GM23338 (cell line): ENCODE measurements at regions not wholly inside any gene's neighbourhood (a gene's known extent, or its start where the extent isn't known, plus 50 kb on each side); places are given as distances from the start of the nearest gene placed in this dataset.

ENCODE experiments used
- ATAC-seq: fragments of 200-7000 bp; cut with Tn5 transposase; 3 replicates; pipeline ENCODE4 v1.9.1; 2020
- DNase-seq: peaks from one replicate; pipeline ENCODE4 v3.0.0-alpha.2; 2015; ENCODE audit warnings: low spot score
- H2AFZ ChIP-seq: fragments of 200-600 bp; sonication (generic); 2 replicates; pipeline ENCODE4 v1.8.0; 2016; ENCODE audit warnings: antibody characterized with exemption, mild to moderate bottlenecking, moderate library complexity
- H3F3A ChIP-seq: fragments of 200-600 bp; sonication (generic); replicated peaks from 2 replicates; pipeline ENCODE4 v1.8.0; 2017; ENCODE audit warnings: antibody characterized with exemption, mixed run types, low read depth
- H3K27ac ChIP-seq: fragments of 200-600 bp; sonication (generic); 2 replicates; pipeline ENCODE4 v1.6.1; 2016; ENCODE audit warnings: low read depth
- H3K27me3 ChIP-seq: fragments of 200-600 bp; sonication (generic); 2 replicates; pipeline ENCODE4 v1.8.0; 2016; ENCODE audit warnings: mild to moderate bottlenecking, mixed run types, moderate library complexity; ENCODE audit not compliant: insufficient read depth
- H3K36me3 ChIP-seq: fragments of 200-600 bp; sonication (generic); 2 replicates; pipeline ENCODE4 v1.8.0; 2016; ENCODE audit warnings: mild to moderate bottlenecking; ENCODE audit not compliant: insufficient read depth
- H3K4me1 ChIP-seq: fragments of 200-600 bp; sonication (generic); 2 replicates; pipeline ENCODE4 v1.8.0; 2016; ENCODE audit warnings: mild to moderate bottlenecking, moderate library complexity; ENCODE audit not compliant: insufficient read depth
- H3K4me2 ChIP-seq: fragments of 200-600 bp; sonication (generic); 2 replicates; pipeline ENCODE4 v1.7.1; 2017; ENCODE audit warnings: mixed run types
- H3K4me3 ChIP-seq: fragments of 200-600 bp; sonication (generic); 2 replicates; pipeline ENCODE4 v1.6.1; 2016; ENCODE audit warnings: mixed run types
- H3K79me2 ChIP-seq: fragments of 200-600 bp; sonication (generic); replicated peaks from 2 replicates; pipeline ENCODE4 v1.8.0; 2017; ENCODE audit warnings: mild to moderate bottlenecking; ENCODE audit not compliant: insufficient read depth
- H3K9me2 ChIP-seq: fragments of 200-600 bp; sonication (generic); 2 replicates; pipeline ENCODE4 v1.8.0; 2017; ENCODE audit not compliant: insufficient read depth
- H4K20me1 ChIP-seq: fragments of 200-600 bp; sonication (generic); replicated peaks from 2 replicates; pipeline ENCODE4 v1.8.0; 2017; ENCODE audit warnings: mild to moderate bottlenecking; ENCODE audit not compliant: insufficient read depth
- H3K27ac Mint-ChIP-seq: 2 replicates; pipeline ENCODE4 v1.8.0; 2020; ENCODE audit warnings: inconsistent platforms, mild to moderate bottlenecking, moderate library complexity, mixed read lengths
- H3K27me3 Mint-ChIP-seq: 3 replicates; pipeline ENCODE4 v1.8.0; 2022; ENCODE audit warnings: low read depth, mild to moderate bottlenecking, moderate library complexity, mixed read lengths, inconsistent platforms; ENCODE audit not compliant: insufficient read depth, poor library complexity
- H3K36me3 Mint-ChIP-seq: 3 replicates; pipeline ENCODE4 v1.8.0; 2021; ENCODE audit warnings: low read depth, mild to moderate bottlenecking, inconsistent platforms, moderate library complexity, mixed read lengths
- H3K4me1 Mint-ChIP-seq: 3 replicates; pipeline ENCODE4 v1.8.0; 2020; ENCODE audit warnings: mild to moderate bottlenecking, inconsistent platforms, mixed read lengths
- H3K4me3 Mint-ChIP-seq: 3 replicates; pipeline ENCODE4 v1.8.0; 2021; ENCODE audit warnings: moderate library complexity, mild to moderate bottlenecking, inconsistent platforms, mixed read lengths
- H3K9me3 Mint-ChIP-seq: 3 replicates; pipeline ENCODE4 v1.8.0; 2020; ENCODE audit warnings: moderate library complexity, mild to moderate bottlenecking, inconsistent platforms, mixed read lengths
- CREB1 ChIP-seq: fragments of 250-450 bp; sonication (Bioruptor Pico); IDR thresholded peaks from 2 replicates; pipeline ENCODE4 v1.5.0; 2020; ENCODE audit warnings: low read depth, mild to moderate bottlenecking, moderate library complexity
- CTCF ChIP-seq, 2 experiments: fragments of 200-600 bp in 1 of 2; sonication (generic) in 1 of 2; conservative IDR thresholded peaks; 2 replicates each; pipeline versions ENCODE4 v1.5.1 to v1.6.1; 2016 to 2017; ENCODE audit warnings: antibody characterized with exemption in 2 of 2, low read depth in 2 of 2, mild to moderate bottlenecking in 2 of 2, moderate library complexity in 1 of 2
- ETS1 ChIP-seq: IDR thresholded peaks from 2 replicates; pipeline ENCODE4 v1.6.1; 2016; ENCODE audit warnings: antibody characterized with exemption
- EZH2 ChIP-seq: fragments of 200-600 bp; sonication (generic); IDR thresholded peaks from one replicate; pipeline ENCODE4 v1.8.0; 2017; ENCODE audit warnings: antibody characterized with exemption, mild to moderate bottlenecking, low read depth; ENCODE audit not compliant: unreplicated experiment
- EZH2phosphoT487 ChIP-seq: fragments of 200-600 bp; sonication (generic); IDR thresholded peaks from one replicate; pipeline ENCODE4 v1.8.1; 2018; ENCODE audit warnings: antibody characterized with exemption; ENCODE audit not compliant: unreplicated experiment
- JUNB ChIP-seq: IDR thresholded peaks from one replicate; pipeline ENCODE4 v1.6.1; 2016; ENCODE audit warnings: antibody characterized with exemption; ENCODE audit not compliant: unreplicated experiment
- NANOG ChIP-seq: IDR thresholded peaks from 2 replicates; pipeline ENCODE4 v1.6.1; 2016; ENCODE audit warnings: antibody characterized with exemption, borderline replicate concordance
- POLR2AphosphoS5 ChIP-seq: IDR thresholded peaks from 2 replicates; pipeline ENCODE4 v1.6.1; 2016; ENCODE audit warnings: antibody characterized with exemption, low read depth
- REST ChIP-seq: IDR thresholded peaks from one replicate; pipeline ENCODE4 v1.6.1; 2018; ENCODE audit warnings: antibody characterized with exemption; ENCODE audit not compliant: unreplicated experiment
- STAT1 ChIP-seq: IDR thresholded peaks from one replicate; pipeline ENCODE4 v1.6.1; 2016; ENCODE audit warnings: antibody characterized with exemption; ENCODE audit not compliant: unreplicated experiment
- ZNF114 ChIP-seq: fragments of 250-450 bp; sonication (Bioruptor Pico); IDR thresholded peaks from 2 replicates; pipeline ENCODE4 v1.5.0; 2020; ENCODE audit warnings: mild to moderate bottlenecking, moderate library complexity
- ZNF331 ChIP-seq: fragments of 250-450 bp; sonication (Bioruptor Pico); IDR thresholded peaks from 2 replicates; pipeline ENCODE4 v1.5.0; 2020; ENCODE audit warnings: low read depth, mild to moderate bottlenecking, moderate library complexity
- ZNF462 ChIP-seq: fragments of 250-450 bp; sonication (Bioruptor Pico); IDR thresholded peaks from 2 replicates; pipeline ENCODE4 v1.5.0; 2020; ENCODE audit warnings: mild to moderate bottlenecking, moderate library complexity

- H3K9me3 Mint-ChIP-seq, result no peaks in the 10 kb centered on the region
- no peaks in the 10 kb centered on the region for H3K27me3 Mint-ChIP-seq
- H3K36me3 Mint-ChIP-seq, result no peaks in the 10 kb centered on the region
- no peak overlapping the region for H3K27ac Mint-ChIP-seq
- no peak for DNase-seq
- no peaks in the 10 kb centered on the region for H3K9me2 ChIP-seq
- H2AFZ ChIP-seq, result peak overlapping the region; percentile 3; the same call in 1 of the 2 replicates
- no peak overlapping the region for H3K4me2 ChIP-seq
- no peaks in the 10 kb centered on the region for H4K20me1 ChIP-seq
- no peaks in the 10 kb centered on the region for H3K27me3 ChIP-seq
- TF ChIP-seq JUNB (no peak), EZH2 (no peak), CTCF (conservative IDR thresholded peaks at IDR 0.05; ENCODE audit: low read depth in 2 of 2) (no peak), ZNF114 (CRISPR knock-in tag) (no peak), POLR2AphosphoS5 (no peak), STAT1 (no peak), NANOG (no peak), ZNF462 (CRISPR knock-in tag) (no peak), REST (no peak), ETS1 (no peak), CREB1 (CRISPR knock-in tag) (no peak), ZNF331 (CRISPR knock-in tag) (no peak), EZH2phosphoT487 (no peak)
- ATAC-seq, result no peak
- no peak overlapping the region for H3K27ac ChIP-seq
- no peak overlapping the region for H3K4me3 ChIP-seq
- no peak overlapping the region for H3K4me3 Mint-ChIP-seq
- no peaks in the 10 kb centered on the region for H3K4me1 ChIP-seq
- no peaks in the 10 kb centered on the region for H3K36me3 ChIP-seq
- no peaks in the 10 kb centered on the region for H3K4me1 Mint-ChIP-seq
- H3K79me2 ChIP-seq, result no peaks in the 10 kb centered on the region
- H3F3A ChIP-seq, result no peaks in the 10 kb centered on the region
Observed at GRCh38 chr4:161010227-161010626, 1153.6 kb downstream of the FSTL5 start.
